WTC11 (cell line): ENCODE measurements at regions not wholly inside any gene's neighbourhood (a gene's known extent, or its start where the extent isn't known, plus 50 kb on each side); places are given as distances from the start of the nearest gene placed in this dataset.

Source experiments
- ATAC-seq: fragments of 200-7000 bp; cut with Tn5 transposase; 2 replicates; pipeline ENCODE4 v1.10.0; 2021; ENCODE audit warnings: mild to moderate bottlenecking, moderate library complexity
- CTCF ChIA-PET: fragments of 300-600 bp; sonication (Branson Sonifier 250); formaldehyde crosslinking; loops from one replicate; lab custom pipeline; 2021; ENCODE audit warnings: antibody characterized with exemption; lab: Charles Lee
- POLR2A ChIA-PET: fragments of 350-600 bp; sonication (Branson Sonifier 250); formaldehyde crosslinking; loops from one replicate; lab custom pipeline; 2021; ENCODE audit warnings: antibody characterized with exemption; lab: Charles Lee
- DNase-seq: peaks from one replicate; pipeline ENCODE4 v3.0.0; 2021; ENCODE audit warnings: low spot score
- H3K27ac Mint-ChIP-seq: 2 replicates; pipeline ENCODE4 v1.8.0; 2021; ENCODE audit warnings: mixed read lengths
- H3K27me3 Mint-ChIP-seq: 2 replicates; pipeline ENCODE4 v1.8.0; 2021; ENCODE audit warnings: low read depth, mild to moderate bottlenecking, moderate library complexity, mixed read lengths
- H3K36me3 Mint-ChIP-seq: 2 replicates; pipeline ENCODE4 v1.8.0; 2021; ENCODE audit warnings: mixed read lengths
- H3K4me1 Mint-ChIP-seq: 2 replicates; pipeline ENCODE4 v1.8.0; 2022; ENCODE audit warnings: mixed read lengths
- H3K4me3 Mint-ChIP-seq: 2 replicates; pipeline ENCODE4 v1.8.0; 2021; ENCODE audit warnings: mild to moderate bottlenecking, moderate library complexity, mixed read lengths
- H3K9me3 Mint-ChIP-seq: 2 replicates; pipeline ENCODE4 v1.8.0; 2021; ENCODE audit warnings: mixed read lengths
- CTCF ChIP-seq: fragments of 200-600 bp; IDR thresholded peaks from 2 replicates; pipeline ENCODE4 v1.8.0; 2022; ENCODE audit warnings: antibody characterized with exemption
- E2F5 ChIP-seq: sonication (generic); formaldehyde crosslinking; IDR thresholded peaks from 2 replicates; pipeline ENCODE4 v1.8.1; 2022; ENCODE audit warnings: mild to moderate bottlenecking, moderate library complexity, missing genetic modification reagents
- ELF4 ChIP-seq: sonication (generic); formaldehyde crosslinking; IDR thresholded peaks from 2 replicates; pipeline ENCODE4 v1.8.1; 2022; ENCODE audit warnings: low read depth, mild to moderate bottlenecking, moderate library complexity, missing genetic modification reagents
- FOXJ3 ChIP-seq: sonication (generic); formaldehyde crosslinking; IDR thresholded peaks from 2 replicates; pipeline ENCODE4 v1.9.0; 2021; ENCODE audit warnings: missing genetic modification reagents, mild to moderate bottlenecking, borderline replicate concordance
- FOXK1 ChIP-seq: sonication (generic); formaldehyde crosslinking; IDR thresholded peaks from 2 replicates; pipeline ENCODE4 v1.8.0; 2022; ENCODE audit warnings: mild to moderate bottlenecking, moderate library complexity, missing genetic modification reagents
- IRF2 ChIP-seq: sonication (generic); formaldehyde crosslinking; IDR thresholded peaks from 2 replicates; pipeline ENCODE4 v1.8.0; 2022; ENCODE audit warnings: low read depth, missing genetic modification reagents, borderline replicate concordance
- MLX ChIP-seq: sonication (generic); formaldehyde crosslinking; IDR thresholded peaks from 2 replicates; pipeline ENCODE4 v1.8.1; 2023; ENCODE audit warnings: mild to moderate bottlenecking, missing genetic modification reagents, moderate library complexity
- MXD4 ChIP-seq: fragments of 250-450 bp; sonication (Bioruptor Pico); IDR thresholded peaks from 2 replicates; pipeline ENCODE4 v1.8.0; 2021; ENCODE audit warnings: mild to moderate bottlenecking, moderate library complexity, borderline replicate concordance
- NFE2L1 ChIP-seq: sonication (generic); formaldehyde crosslinking; IDR thresholded peaks from 2 replicates; pipeline ENCODE4 v1.8.1; 2023; ENCODE audit warnings: missing genetic modification reagents
- NR1H2 ChIP-seq: sonication (generic); formaldehyde crosslinking; IDR thresholded peaks from 2 replicates; pipeline ENCODE4 v1.9.0; 2021; ENCODE audit warnings: mild to moderate bottlenecking, moderate library complexity, missing genetic modification reagents
- NR2C2 ChIP-seq: sonication (generic); formaldehyde crosslinking; IDR thresholded peaks from 2 replicates; pipeline ENCODE4 v1.8.0; 2022; ENCODE audit warnings: mild to moderate bottlenecking, missing genetic modification reagents
- RORB ChIP-seq: fragments of 250-450 bp; sonication (Bioruptor Pico); IDR thresholded peaks from 2 replicates; pipeline ENCODE4 v1.9.0; 2021; ENCODE audit warnings: mild to moderate bottlenecking
- SMAD3 ChIP-seq: sonication (generic); formaldehyde crosslinking; IDR thresholded peaks from 2 replicates; pipeline ENCODE4 v1.8.0; 2022; ENCODE audit warnings: missing genetic modification reagents, mild to moderate bottlenecking, borderline replicate concordance
- SMAD4 ChIP-seq: sonication (generic); formaldehyde crosslinking; IDR thresholded peaks from 2 replicates; pipeline ENCODE4 v1.8.0; 2022; ENCODE audit warnings: mild to moderate bottlenecking, missing genetic modification reagents
- TEAD1 ChIP-seq: sonication (generic); formaldehyde crosslinking; IDR thresholded peaks from 2 replicates; pipeline ENCODE4 v1.8.0; 2022; ENCODE audit warnings: mild to moderate bottlenecking, missing genetic modification reagents
- TEAD4 ChIP-seq: sonication (generic); formaldehyde crosslinking; IDR thresholded peaks from 2 replicates; pipeline ENCODE4 v1.8.0; 2022; ENCODE audit warnings: mild to moderate bottlenecking, missing genetic modification reagents
- ZNF219 ChIP-seq: sonication (generic); formaldehyde crosslinking; IDR thresholded peaks from 2 replicates; pipeline ENCODE4 v1.8.0; 2023; ENCODE audit warnings: missing genetic modification reagents, mild to moderate bottlenecking, borderline replicate concordance
- ZNF232 ChIP-seq: sonication (generic); formaldehyde crosslinking; IDR thresholded peaks from 2 replicates; pipeline ENCODE4 v1.8.0; 2022; ENCODE audit warnings: mild to moderate bottlenecking, missing genetic modification reagents
- ZNF317 ChIP-seq: sonication (generic); formaldehyde crosslinking; IDR thresholded peaks from 2 replicates; pipeline ENCODE4 v1.8.1; 2023; ENCODE audit warnings: low read depth, mild to moderate bottlenecking, moderate library complexity, missing genetic modification reagents, borderline replicate concordance
- ZNF423 ChIP-seq: fragments of 250-450 bp; sonication (Bioruptor Pico); IDR thresholded peaks from 2 replicates; pipeline ENCODE4 v2.1.2; 2022; ENCODE audit warnings: mild to moderate bottlenecking, moderate library complexity
- TF ChIP-seq, protein P1 (sequence below): fragments of 250-450 bp; sonication (Bioruptor Pico); IDR thresholded peaks from 2 replicates; pipeline ENCODE4 v1.9.0; 2021; ENCODE audit warnings: mild to moderate bottlenecking, borderline replicate concordance
- TF ChIP-seq, protein P2 (sequence below): sonication (generic); formaldehyde crosslinking; IDR thresholded peaks from 2 replicates; pipeline ENCODE4 v1.8.1; 2022; ENCODE audit warnings: mild to moderate bottlenecking, missing genetic modification reagents, moderate library complexity, borderline replicate concordance
- TF ChIP-seq, protein P3 (sequence below): sonication (generic); formaldehyde crosslinking; conservative IDR thresholded peaks from 2 replicates; pipeline ENCODE4 v1.8.1; 2022; ENCODE audit warnings: mild to moderate bottlenecking, missing genetic modification reagents

- TF ChIP-seq, protein P1, sequence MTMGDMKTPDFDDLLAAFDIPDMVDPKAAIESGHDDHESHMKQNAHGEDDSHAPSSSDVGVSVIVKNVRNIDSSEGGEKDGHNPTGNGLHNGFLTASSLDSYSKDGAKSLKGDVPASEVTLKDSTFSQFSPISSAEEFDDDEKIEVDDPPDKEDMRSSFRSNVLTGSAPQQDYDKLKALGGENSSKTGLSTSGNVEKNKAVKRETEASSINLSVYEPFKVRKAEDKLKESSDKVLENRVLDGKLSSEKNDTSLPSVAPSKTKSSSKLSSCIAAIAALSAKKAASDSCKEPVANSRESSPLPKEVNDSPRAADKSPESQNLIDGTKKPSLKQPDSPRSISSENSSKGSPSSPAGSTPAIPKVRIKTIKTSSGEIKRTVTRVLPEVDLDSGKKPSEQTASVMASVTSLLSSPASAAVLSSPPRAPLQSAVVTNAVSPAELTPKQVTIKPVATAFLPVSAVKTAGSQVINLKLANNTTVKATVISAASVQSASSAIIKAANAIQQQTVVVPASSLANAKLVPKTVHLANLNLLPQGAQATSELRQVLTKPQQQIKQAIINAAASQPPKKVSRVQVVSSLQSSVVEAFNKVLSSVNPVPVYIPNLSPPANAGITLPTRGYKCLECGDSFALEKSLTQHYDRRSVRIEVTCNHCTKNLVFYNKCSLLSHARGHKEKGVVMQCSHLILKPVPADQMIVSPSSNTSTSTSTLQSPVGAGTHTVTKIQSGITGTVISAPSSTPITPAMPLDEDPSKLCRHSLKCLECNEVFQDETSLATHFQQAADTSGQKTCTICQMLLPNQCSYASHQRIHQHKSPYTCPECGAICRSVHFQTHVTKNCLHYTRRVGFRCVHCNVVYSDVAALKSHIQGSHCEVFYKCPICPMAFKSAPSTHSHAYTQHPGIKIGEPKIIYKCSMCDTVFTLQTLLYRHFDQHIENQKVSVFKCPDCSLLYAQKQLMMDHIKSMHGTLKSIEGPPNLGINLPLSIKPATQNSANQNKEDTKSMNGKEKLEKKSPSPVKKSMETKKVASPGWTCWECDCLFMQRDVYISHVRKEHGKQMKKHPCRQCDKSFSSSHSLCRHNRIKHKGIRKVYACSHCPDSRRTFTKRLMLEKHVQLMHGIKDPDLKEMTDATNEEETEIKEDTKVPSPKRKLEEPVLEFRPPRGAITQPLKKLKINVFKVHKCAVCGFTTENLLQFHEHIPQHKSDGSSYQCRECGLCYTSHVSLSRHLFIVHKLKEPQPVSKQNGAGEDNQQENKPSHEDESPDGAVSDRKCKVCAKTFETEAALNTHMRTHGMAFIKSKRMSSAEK (CRISPR knock-in tag): no peak
- no peak for TF ChIP-seq ZNF232 (CRISPR knock-in tag)
- TF ChIP-seq RORB: no peak
- TF ChIP-seq NFE2L1: no peak
These were observed 280.2 kb upstream of the EDNRB start (continued) for GRCh38 chr13:78198821-78199220.

DNA sequence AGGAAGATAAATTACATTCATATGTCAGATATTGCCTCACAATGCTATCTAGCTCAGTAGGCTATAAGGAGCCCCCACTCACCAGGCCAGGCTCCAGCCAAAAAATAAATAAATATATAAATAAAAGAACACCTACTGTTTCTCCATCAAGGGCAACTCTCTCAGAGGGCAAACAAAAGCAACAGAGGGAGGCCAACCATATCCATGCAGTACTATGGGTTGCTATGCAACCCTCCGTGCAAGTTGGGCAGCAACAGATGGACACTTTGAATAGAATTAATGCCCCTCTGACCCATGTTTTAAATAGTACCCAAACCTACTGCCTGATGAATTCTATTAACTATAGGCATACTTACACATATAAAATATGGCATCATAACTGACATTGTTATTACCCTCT lies 279.8 kb upstream of the EDNRB start:
- ATAC-seq: no peak
- Mint-ChIP-seq H3K4me3 (no peak overlapping the region), H3K27me3 (no peaks in the 10 kb centered on the region), H3K27ac (no peak overlapping the region), H3K4me1 (peaks cover 7% of the 10 kb centered on the region), H3K9me3 (no peaks in the 10 kb centered on the region), H3K36me3 (no peaks in the 10 kb centered on the region)
- CTCF ChIA-PET: interaction anchor here (1.0 kb wide), 1 partner anchor 60 kb away, joined by 3 read pairs; no protein-coding TSS in a partner anchor
- POLR2A ChIA-PET: no interaction called here
- DNase-seq: no peak
- no peak for TF ChIP-seq CTCF
- TF ChIP-seq TEAD1: no peak

DNA sequence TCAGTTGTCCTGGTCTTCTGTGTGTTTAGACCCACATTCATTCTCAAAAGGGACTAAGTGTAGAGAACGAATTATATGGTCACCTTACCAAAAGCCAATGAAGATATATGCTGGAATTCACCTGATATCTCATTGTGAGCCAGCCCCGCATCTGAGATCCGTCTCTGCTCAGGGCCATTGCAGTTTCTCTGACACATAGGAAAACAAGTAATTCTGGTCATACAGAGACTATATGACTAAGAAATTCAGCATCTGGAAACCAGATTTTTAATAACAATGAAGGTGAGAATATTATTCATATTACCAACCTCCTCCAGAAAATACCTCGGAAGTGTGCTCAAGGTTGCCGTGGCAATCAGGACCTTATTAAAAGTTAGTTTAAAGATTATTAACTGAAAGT lies 278.6 kb upstream of the EDNRB start:
- ChIA-PET CTCF (no interaction called here), POLR2A (no interaction called here)
- no peak overlapping the region for H3K27ac Mint-ChIP-seq
- TF ChIP-seq IRF2 (CRISPR knock-in tag): no peak
- no peak for TF ChIP-seq E2F5 (CRISPR knock-in tag)
- TF ChIP-seq SMAD4 (CRISPR knock-in tag): no peak
- no peak for TF ChIP-seq NR1H2 (CRISPR knock-in tag)
- TF ChIP-seq, protein P2, sequence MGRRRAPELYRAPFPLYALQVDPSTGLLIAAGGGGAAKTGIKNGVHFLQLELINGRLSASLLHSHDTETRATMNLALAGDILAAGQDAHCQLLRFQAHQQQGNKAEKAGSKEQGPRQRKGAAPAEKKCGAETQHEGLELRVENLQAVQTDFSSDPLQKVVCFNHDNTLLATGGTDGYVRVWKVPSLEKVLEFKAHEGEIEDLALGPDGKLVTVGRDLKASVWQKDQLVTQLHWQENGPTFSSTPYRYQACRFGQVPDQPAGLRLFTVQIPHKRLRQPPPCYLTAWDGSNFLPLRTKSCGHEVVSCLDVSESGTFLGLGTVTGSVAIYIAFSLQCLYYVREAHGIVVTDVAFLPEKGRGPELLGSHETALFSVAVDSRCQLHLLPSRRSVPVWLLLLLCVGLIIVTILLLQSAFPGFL (CRISPR knock-in tag): no peak
- TF ChIP-seq ZNF423: no peak
- TF ChIP-seq TEAD4 (CRISPR knock-in tag): no peak
- no peak for TF ChIP-seq SMAD3
- no peak for TF ChIP-seq ZNF232 (CRISPR knock-in tag)
- TF ChIP-seq MLX (CRISPR knock-in tag): no peak
- TF ChIP-seq MXD4 (CRISPR knock-in tag): no peak
- no peak for TF ChIP-seq ELF4 (CRISPR knock-in tag)
- no peak for TF ChIP-seq ZNF317 (CRISPR knock-in tag)
- no peak for TF ChIP-seq NR2C2 (CRISPR knock-in tag)
- TF ChIP-seq, protein P3, sequence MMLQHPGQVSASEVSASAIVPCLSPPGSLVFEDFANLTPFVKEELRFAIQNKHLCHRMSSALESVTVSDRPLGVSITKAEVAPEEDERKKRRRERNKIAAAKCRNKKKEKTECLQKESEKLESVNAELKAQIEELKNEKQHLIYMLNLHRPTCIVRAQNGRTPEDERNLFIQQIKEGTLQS: no peak
- no peak for TF ChIP-seq FOXK1
- TF ChIP-seq FOXJ3: no peak
- TF ChIP-seq ZNF219 (CRISPR knock-in tag): no peak
- H3K36me3 Mint-ChIP-seq: no peaks in the 10 kb centered on the region
- H3K9me3 Mint-ChIP-seq: no peaks in the 10 kb centered on the region
- ATAC-seq (no peak), DNase-seq (no peak)
- H3K4me1 Mint-ChIP-seq: peaks cover 7% of the 10 kb centered on the region
- H3K4me3 Mint-ChIP-seq: no peak overlapping the region
- H3K27me3 Mint-ChIP-seq: no peaks in the 10 kb centered on the region
